ENCODE measurements at regions not wholly inside any gene's neighbourhood (a gene's known extent, or its start where the extent isn't known, plus 50 kb on each side); places are given as distances from the start of the nearest gene placed in this dataset.
A peak's percentile ranks its signal among the peaks of the same experiment; 100 is the strongest.

DNA sequence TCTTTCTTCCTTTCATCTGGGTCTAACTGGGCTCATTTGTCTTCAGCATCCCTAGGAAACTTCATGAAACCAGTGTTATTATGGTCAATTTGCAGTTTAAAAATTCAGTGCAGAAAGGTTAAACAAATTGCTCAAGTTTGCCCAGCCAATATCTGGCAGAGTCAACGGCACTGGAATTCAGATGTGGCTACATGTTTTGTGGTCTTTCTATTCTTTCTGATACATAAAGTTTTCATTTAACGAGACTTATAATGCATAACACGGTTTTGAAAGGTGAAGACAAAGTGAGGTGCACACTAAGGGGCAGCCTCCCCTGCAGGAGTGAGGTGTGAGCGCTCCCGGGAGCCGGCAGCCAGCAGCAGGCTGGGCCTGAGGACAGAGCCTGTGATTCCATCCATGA is 164.6 kb downstream of the RTP5 start:
- H3K27ac ChIP-seq: no peak overlapping the region
- no peak for DNase-seq
- no peaks in the 10 kb centered on the region for H3K9me3 ChIP-seq
- TF ChIP-seq, protein P1, sequence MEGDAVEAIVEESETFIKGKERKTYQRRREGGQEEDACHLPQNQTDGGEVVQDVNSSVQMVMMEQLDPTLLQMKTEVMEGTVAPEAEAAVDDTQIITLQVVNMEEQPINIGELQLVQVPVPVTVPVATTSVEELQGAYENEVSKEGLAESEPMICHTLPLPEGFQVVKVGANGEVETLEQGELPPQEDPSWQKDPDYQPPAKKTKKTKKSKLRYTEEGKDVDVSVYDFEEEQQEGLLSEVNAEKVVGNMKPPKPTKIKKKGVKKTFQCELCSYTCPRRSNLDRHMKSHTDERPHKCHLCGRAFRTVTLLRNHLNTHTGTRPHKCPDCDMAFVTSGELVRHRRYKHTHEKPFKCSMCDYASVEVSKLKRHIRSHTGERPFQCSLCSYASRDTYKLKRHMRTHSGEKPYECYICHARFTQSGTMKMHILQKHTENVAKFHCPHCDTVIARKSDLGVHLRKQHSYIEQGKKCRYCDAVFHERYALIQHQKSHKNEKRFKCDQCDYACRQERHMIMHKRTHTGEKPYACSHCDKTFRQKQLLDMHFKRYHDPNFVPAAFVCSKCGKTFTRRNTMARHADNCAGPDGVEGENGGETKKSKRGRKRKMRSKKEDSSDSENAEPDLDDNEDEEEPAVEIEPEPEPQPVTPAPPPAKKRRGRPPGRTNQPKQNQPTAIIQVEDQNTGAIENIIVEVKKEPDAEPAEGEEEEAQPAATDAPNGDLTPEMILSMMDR (IDR thresholded peaks at IDR 0.05 in 8 of 11, conservative IDR thresholded peaks at IDR 0.05 in 3 of 11): no peak
- TF ChIP-seq POLR2AphosphoS5 (IDR thresholded peaks at IDR 0.05) (no peak), POLR2A (IDR thresholded peaks at IDR 0.05) (no peak)
- H3K4me1 ChIP-seq: peaks cover 0 to 14% (median 3%) of the 10 kb centered on the region in 6 donors
- peaks cover 0 to 85% (median 7%) of the 10 kb centered on the region in 7 donors for H3K27me3 ChIP-seq (replicated peaks in 1 of 7)
- H3K4me3 ChIP-seq: no peak overlapping the region
- H3K36me3 ChIP-seq: no peaks in the 10 kb centered on the region
- WGBS, 5 donors: 74 to 82% (median 79%) methylated on average over 6 of the region's 6 CpGs
- intact Hi-C loops (cut with DNase I; ENCODE audit: low total_unique reads): no loop called here

- intact Hi-C loops (cut with DNase I; ENCODE audit: low total_unique reads): no loop called here
- no peaks in the 10 kb centered on the region for H3K36me3 ChIP-seq
- H3K27ac ChIP-seq: no peak overlapping the region
- H3K9me3 ChIP-seq: no peaks in the 10 kb centered on the region
- no peak overlapping the region for H3K4me3 ChIP-seq
- 82 to 85% (median 85%) methylated on average over 36 to 37 of the region's 37 CpGs for WGBS, 5 donors
- peak; percentile 46 for DNase-seq
- peaks cover 0 to 14% (median 3%) of the 10 kb centered on the region in 6 donors for H3K4me1 ChIP-seq
- peaks cover 0 to 85% (median 7%) of the 10 kb centered on the region in 7 donors for H3K27me3 ChIP-seq (replicated peaks in 1 of 7)
- no peak for TF ChIP-seq POLR2A (IDR thresholded peaks at IDR 0.05)
- TF ChIP-seq POLR2AphosphoS5 (IDR thresholded peaks at IDR 0.05): no peak
- TF ChIP-seq, protein P1 (IDR thresholded peaks at IDR 0.05 in 8 of 11, conservative IDR thresholded peaks at IDR 0.05 in 3 of 11): no peak
Measured at GRCh38 chr2:242034996-242035814, 165.7 kb downstream of the RTP5 start.

- intact Hi-C loops (cut with DNase I; ENCODE audit: low total_unique reads): no loop called here
- Histone ChIP-seq H3K36me3 (no peaks in the 10 kb centered on the region), H3K9me3 (no peaks in the 10 kb centered on the region), H3K4me1 (peaks cover 0 to 12% (median 3%) of the 10 kb centered on the region in 6 donors), H3K27me3 (replicated peaks in 1 of 7) (peaks cover 0 to 85% (median 9%) of the 10 kb centered on the region in 7 donors), H3K27ac (no peak overlapping the region), H3K4me3 (no peak overlapping the region)
- DNase-seq: peak; percentile 57
- no peak for TF ChIP-seq POLR2A (IDR thresholded peaks at IDR 0.05)
- no peak for TF ChIP-seq POLR2AphosphoS5 (IDR thresholded peaks at IDR 0.05)
- TF ChIP-seq, protein P1 (IDR thresholded peaks at IDR 0.05 in 8 of 11, conservative IDR thresholded peaks at IDR 0.05 in 3 of 11): no peak
- 73 to 87% (median 86%) methylated on average over 11 to 17 of the region's 17 CpGs for WGBS, 5 donors
Measured at GRCh38 chr2:242035858-242036652, 166.5 kb downstream of the RTP5 start.

DNA sequence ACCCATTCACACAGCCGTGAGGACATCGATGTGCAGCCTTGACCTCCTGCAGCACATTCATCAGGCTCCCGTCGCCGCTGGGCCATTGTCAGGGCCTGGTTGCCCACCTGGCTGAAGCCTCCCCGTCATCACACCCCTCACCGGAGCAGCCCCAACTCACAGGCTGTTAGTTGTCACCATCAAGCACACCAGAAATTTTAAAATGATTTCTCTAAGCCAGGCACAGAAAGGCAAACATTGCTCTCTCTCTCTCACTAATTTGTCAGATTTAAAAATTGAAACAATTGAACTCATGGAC is 167.1 kb downstream of the RTP5 start:
- intact Hi-C loops (cut with DNase I; ENCODE audit: low total_unique reads): no loop called here
- Histone ChIP-seq H3K27me3 (replicated peaks in 1 of 7) (peaks cover 0 to 85% (median 9%) of the 10 kb centered on the region in 7 donors), H3K4me1 (peaks cover 0 to 7% (median 0%) of the 10 kb centered on the region in 6 donors), H3K36me3 (no peaks in the 10 kb centered on the region), H3K4me3 (no peak overlapping the region), H3K27ac (no peak overlapping the region), H3K9me3 (no peaks in the 10 kb centered on the region)
- DNase-seq: no peak
- WGBS, 5 donors: 67 to 81% (median 76%) methylated on average over 7 of the region's 7 CpGs
- TF ChIP-seq, protein P1 (IDR thresholded peaks at IDR 0.05 in 8 of 11, conservative IDR thresholded peaks at IDR 0.05 in 3 of 11): no peak
- TF ChIP-seq POLR2AphosphoS5 (IDR thresholded peaks at IDR 0.05): no peak
- no peak for TF ChIP-seq POLR2A (IDR thresholded peaks at IDR 0.05)
